GM18502 (cell line): ENCODE measurements at regions not wholly inside any gene's neighbourhood (a gene's known extent, or its start where the extent isn't known, plus 50 kb on each side); places are given as distances from the start of the nearest gene placed in this dataset.
"Not testable (repeated sequence)": the region's sequence is repeated elsewhere in the genome, so short reads cannot be mapped to it uniquely, and the experiment has no call there.

Source experiments
- ATAC-seq: cut with Tn5 transposase; IDR thresholded peaks from one replicate; pipeline ENCODE4 v1.9.1; 2021; ENCODE audit warnings: mild to moderate bottlenecking; ENCODE audit not compliant: unreplicated experiment, poor library complexity

DNA sequence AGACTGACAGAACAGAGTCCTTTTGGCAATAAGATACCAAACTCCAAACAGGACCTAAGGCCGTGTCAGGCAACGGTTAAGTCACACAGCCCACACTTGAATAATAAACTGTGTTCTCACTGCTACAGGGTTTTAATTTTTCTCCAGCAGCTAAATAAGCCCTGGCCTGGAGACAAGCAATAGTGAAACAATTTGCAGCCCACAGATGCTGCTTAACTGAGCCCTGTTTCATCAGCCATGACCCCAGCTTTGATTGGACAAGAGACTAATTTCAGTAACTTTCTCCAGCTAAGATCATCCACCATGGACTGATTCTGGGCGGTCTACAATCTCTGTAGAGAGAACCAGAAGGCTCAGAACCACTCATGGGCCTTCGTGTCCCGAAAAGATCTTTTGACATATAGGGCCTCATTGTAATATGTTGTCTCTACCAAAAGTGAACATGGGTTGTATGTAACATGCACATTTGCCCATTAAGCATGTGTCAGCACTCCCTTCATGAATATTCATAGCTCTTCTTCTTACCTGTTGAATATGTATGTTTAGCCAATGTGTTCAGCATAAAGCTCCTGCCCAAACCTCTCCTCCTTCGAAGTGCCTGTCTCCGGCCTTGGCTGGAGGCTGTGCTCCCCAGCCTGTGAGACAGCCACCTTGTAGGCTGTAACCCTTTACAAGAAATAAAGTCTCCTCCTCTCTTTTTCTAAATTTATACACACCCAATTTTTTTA lies 223.1 kb upstream of the AKR1E2 start:
- no peak for ATAC-seq

DNA sequence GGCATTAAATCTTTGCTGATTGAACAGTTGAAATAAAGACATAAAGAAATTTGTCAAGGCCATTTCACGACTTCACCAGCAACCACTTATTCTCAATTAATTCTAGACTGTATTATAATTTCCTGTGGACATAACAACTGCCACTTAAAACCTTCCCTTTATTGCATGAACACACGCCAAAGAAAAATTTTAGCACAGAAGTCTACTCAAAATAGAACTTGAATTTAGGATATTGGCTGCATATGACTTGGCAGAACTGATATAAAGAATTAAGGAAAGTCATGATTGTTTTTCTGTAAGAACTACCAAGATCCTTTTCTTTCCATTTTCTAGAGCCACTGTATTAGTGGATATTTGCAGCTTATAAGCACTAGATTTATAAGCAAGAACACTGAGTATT lies 226.5 kb upstream of the AKR1E2 start:
- ATAC-seq = no peak

DNA sequence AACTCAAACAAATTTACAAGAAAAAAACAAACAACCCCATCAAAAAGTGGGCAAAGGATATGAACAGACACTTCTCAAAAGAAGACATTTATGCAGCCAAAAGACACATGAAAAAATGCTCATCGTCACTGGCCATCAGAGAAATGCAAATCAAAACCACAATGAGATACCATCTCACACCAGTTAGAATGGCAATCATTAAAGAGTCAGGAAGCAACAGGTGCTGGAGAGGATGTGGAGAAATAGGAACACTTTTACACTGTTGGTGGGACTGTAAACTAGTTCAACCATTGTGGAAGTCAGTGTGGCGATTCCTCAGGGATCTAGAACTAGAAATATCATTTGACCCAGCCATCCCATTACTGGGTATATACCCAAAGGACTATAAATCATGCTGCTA lies 228.1 kb upstream of the AKR1E2 start:
- not testable (repeated sequence) for ATAC-seq

DNA sequence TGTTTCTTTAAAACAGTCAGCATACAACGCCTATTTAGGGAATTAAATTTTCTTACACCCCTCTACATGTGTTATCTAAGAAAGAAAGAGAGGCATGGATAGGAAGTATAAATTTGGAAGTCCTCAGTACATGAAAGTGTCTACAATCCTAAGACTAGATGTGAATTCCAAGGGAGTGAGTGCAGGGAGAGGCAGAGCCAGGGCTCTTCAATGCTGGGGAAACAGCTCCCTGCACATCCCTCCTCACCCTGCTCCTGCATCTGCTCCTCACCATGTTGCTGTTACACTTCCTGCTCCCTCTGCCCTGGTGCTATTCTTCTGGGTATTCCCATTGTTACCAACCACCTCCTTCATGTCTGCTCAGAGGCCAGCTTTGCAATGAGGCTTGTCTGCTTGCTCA lies 229.1 kb upstream of the AKR1E2 start:
- ATAC-seq = no peak

DNA sequence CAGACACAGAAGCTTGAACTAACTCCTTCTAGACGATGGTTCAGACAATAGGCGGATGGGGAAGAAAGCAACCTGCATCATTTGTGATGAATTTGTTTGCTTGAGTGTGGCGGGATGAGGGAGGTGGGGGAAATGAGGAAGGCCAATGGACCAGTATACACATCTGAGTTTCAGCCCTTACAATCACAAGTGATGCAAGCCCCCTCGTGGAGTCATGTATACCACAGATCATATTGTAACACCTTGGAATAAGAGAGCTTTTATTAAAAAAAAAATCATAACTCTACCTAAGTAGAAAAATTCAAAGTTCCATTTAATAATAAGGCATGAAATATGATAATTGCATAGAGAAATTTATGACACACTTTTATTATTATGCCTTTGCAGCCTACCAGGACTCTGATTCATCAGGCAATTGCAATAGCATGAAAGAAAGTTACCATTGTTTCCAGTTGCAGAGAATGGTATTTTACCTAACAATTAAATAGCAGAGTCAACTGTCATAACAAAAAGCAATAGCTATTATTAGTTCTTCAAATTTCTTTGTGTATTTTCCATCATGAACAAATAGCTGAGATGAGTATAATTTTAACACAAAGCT lies 230.2 kb upstream of the AKR1E2 start:
- no peak for ATAC-seq

DNA sequence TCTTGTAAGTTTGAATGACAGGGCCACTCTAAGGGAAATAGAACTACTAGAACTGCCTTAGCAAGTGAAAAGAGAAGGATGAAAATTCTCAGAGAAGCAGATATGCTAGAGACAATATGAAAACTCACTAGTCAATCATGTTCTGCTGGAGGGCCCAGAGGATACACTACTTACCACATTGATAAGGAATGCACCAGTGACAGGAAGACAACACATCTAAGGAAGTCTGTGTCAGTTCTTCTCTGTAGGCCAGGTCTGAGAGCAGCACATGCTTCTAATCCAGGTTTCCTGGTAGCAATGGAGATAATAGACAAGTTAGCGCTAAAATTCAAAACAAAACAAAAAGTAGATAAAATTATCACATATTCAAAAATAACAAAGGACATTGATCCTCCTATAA lies 235.2 kb upstream of the AKR1E2 start:
- ATAC-seq = no peak

DNA sequence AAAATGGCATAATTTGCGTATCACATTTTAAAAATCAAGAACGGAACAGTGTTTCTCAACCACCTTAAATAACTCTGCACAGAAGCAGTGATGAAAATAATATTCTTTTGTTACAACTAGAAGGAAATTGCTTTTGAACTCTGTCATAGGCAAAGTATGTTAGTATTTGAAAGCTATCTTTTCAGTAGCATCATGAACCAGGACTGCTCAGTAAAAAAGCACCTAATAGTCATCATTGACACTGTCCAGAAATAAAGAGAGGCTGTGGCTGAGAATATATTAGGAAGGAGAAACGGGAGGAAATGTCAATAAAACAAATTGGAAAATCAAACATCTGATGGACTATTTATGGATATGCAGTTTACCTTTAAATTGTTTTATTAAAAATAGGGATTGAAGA lies 237.2 kb upstream of the AKR1E2 start:
- ATAC-seq = no peak

DNA sequence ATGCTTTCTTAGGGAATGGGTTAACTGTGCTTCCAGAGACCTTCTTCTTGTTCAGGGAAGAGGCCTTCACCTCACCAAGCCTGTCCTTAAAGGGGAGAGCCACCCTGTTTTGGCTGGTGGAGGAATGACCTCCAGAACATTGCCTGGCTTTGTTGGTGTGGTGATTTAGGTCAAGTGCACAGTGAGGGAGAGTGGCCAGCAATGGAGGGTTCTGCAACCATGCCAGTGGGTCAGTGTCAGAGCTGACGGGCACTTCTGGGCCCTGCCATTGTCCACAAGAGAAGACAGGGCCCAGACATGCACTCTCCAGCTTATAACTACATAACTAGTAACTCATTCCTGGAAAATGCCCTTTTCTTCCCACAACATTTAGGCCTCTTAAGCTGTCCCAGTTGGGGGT lies 238.5 kb upstream of the AKR1E2 start:
- ATAC-seq = no peak

DNA sequence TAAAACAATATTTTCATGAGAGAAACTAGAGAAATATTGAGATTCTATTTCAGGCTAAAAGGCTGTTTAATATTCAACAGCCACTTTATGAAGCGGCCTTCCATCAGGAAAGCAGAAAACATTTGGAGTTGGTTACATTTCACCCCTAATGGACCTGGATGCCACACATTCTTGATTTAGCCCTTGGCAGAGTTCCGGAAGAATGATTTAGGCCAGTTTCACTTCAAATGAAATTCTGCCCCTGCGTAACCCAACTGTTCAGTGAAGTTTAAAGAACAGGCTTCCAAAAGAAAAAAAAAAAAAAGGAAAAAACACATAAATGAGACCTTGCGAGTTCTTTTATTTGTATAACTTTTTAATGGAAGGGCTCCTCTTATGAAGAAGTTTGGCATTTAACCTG lies 239.2 kb upstream of the AKR1E2 start:
- no peak for ATAC-seq

DNA sequence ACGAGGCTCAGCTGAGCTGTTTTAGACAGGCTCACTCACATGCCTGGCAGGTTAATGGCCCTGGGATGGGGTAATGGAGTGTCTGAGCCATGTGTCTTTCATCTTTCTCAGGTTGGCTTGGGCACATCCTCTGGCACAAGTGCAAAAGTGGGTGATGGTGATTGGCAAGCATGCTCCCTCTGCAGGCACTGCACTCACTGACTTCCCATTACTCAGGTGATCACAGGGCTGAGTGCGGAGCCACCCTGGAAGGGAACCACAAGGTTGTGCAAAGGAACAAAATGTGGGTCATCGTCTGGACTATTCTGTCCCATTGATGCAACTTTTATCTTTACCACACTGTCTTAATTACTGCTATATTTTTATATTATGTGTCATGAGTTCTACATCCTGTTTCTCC lies 244.1 kb upstream of the AKR1E2 start:
- no peak for ATAC-seq

DNA sequence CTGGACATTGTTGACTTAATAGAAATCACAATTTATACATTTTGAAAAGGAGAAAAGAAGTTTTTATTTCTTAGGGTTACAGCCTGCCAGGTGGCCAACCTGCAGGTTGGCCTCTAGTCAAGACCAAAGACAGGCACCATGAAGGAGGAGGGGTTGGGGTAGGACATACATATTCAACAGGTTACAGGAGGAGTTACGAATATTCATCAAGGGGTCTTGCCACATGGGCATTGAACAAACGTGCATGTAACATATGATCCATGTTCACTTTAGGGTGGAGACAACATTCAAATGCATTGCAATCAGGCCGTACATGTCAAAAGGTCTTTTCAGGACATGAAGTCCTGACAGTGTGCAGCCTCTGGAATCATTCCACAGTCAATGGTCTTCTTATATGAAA lies 246.2 kb upstream of the AKR1E2 start:
- ATAC-seq = no peak

DNA sequence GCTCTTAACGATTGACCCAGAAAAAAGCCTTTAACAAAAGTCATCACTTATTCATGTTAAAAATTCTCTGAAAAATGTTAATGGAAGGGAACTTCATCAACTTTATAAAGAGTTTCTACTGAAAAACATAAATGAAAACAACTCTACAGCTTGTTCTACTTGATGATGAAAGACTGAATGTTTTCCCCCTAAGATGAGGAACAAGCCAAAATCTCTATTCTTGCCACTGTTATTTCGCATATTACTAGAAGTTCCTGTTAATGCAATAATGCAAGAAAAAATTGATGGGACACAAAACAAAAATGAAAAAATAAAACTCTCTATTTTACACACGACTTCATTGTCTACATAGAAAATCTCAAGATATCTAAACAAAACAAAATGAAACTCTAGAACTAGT lies 249.8 kb upstream of the AKR1E2 start:
- ATAC-seq = no peak

DNA sequence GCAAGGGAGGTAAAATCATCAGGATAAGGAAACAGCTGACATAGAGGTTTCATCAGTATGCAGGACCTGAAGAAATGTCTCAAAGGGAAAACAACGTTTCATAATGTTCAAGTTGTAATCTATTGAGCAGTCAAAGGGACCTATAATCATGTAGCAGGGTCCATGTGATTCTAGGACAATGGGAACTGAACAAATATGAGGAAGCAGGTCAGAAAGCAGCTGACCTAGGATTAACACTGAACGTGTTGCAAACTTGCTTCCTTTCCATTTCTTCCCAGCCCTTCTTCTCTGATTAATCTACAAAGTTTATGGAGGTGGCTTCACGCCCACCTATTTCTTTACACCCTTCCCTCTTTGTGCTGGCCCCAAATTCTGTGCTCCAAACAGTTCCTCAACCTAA lies 256.9 kb upstream of the AKR1E2 start:
- no peak for ATAC-seq

DNA sequence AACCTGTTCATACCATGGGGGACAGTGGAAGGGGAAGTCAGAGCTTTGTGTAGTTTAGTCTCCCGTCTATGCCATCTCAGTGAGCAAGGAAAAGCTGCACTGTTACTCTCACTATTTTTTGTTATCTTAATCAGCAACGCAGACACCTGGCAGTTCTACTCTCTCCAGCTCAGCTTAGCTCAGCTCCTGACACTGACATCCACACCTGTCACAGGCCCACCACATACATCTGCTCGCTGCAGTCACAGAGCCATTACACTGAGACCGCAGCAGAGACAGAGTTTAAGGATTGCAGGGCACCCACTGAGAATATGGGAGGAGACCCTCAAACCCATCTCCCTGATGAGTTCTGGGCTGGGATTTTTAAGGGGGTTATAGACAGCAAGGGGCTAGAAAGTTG lies 257.3 kb upstream of the AKR1E2 start:
- no peak for ATAC-seq

DNA sequence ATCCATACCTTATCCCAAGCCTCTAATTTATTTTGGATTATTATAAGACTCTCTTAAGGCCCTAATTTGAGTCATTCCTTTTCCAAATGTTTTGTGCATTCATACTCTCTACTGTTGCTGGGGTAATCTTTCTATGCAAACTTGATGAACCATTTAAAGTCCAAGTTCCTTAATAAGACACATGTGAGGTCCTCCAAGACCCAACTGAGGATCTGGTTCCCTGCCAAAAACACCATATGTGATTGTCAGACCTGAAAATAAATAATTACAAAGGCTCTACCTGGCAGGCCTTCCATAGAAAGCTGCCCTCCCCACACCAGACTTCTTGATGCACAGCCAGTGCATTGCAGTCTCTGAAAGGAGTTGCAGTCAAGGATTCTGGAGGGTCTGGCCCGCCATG lies 257.9 kb upstream of the AKR1E2 start:
- ATAC-seq = no peak

DNA sequence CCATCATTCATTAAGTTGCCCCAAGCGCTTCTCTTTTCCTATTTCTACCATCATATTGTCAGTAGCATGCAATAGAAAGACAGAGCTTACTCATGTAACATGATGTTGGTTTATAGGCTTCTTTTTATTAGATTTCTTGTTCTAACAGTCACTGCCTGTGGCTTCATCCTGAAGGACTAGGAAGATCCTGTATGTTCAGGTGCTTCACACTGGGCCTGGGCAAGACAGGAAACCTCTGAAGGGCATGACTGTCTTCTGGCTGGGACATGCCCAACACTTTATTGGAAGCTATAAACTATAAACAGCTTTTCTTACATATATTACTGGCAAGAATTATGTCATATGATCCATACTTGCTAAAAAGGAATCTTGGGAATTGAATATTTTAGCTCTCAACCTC lies 258.4 kb upstream of the AKR1E2 start:
- no peak for ATAC-seq

DNA sequence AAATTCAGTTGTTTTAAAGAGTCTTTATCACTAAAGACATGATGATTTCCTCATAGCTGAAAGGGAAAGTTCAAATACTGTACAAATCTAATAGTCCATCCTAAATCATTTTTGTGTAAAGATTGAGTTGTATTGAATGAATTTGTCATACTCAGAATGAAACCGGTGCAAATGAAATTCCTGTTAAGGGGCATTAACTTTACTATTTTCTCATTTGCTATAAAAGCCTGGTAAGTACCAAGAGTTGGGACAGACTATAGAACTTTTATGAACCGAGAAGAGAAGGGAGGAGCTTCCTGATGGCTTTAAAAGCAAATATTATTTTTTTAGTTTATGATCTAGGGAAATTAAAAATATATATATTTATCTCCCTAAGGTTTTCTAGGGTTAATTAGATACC lies 260.0 kb upstream of the AKR1E2 start:
- ATAC-seq = no peak

DNA sequence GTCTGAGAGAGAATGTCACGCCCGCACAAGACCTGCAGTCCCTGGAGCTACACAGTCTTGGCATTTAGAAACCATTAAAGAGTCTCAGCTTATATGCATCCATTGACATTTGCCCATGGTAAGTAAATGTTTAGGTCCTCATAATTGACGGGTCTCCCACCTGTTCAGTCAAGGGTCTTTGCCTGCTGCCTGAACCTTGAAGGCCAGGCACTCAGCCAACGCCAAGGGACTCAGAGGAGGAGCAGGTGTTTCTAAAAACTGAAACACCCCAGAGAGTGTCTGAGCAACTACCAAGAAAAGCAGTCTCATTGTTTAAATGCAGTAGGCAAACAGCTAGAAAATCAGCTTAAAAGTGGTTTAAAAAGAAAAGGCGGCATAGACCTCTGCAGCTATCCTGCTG lies 264.7 kb upstream of the AKR1E2 start:
- ATAC-seq = no peak

DNA sequence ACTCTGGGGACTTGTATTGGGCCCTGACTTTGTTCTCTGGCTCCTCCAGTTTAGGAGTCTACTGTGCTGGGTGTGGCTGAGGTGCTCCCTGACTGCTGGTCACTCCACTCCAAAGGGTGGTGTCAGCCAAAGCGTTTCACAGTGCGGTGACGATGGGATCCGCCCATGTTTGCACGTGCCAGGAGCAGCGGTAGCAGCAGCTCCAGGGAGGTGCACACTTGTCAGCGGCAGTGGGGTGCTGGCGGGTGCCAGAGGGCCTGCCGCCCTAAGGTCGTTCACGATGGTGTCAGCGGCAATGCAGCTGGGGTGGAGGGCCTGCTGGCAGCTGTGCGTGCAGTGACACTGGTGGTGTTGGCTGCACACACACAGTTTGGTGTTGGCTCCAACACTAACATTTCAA lies 268.5 kb upstream of the AKR1E2 start:
- ATAC-seq = no peak

DNA sequence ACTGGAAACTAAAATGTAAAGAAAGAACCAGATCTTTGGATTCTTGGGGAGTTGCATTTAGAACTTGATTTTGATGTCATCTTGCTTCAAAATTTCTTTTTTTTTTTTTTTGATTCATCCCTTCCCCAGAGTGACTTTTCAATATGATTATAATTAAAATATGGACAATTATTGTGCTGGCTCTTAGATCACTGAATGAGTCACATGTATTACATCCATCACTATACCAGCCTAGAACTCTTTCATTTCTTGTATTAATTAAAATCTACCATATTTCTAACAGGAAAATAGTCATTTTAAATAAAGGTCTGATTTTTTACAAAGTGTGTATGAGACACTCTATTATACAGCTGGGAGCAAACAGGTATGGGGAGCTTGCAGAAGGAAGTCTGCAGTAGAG lies 269.5 kb upstream of the AKR1E2 start:
- ATAC-seq = no peak

DNA sequence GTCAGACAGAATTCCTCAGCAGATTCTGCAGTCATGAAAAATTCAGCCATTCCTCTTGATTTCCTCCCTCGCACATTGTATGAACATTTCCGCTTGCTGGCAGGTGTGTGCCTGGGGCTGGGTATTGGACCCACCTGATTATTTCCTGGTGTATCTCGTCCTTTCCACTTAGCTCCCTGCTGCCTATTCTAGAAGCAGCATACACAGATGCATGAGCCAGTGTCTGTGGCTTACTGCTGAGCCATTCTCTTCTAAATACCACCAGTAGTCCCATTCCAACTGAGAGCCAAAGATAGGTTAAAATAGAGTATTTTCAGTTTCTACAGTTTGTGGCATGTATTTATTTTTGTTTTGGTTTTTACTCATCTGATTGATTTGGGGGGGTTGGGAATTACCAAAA lies 270.1 kb upstream of the AKR1E2 start:
- ATAC-seq = no peak

DNA sequence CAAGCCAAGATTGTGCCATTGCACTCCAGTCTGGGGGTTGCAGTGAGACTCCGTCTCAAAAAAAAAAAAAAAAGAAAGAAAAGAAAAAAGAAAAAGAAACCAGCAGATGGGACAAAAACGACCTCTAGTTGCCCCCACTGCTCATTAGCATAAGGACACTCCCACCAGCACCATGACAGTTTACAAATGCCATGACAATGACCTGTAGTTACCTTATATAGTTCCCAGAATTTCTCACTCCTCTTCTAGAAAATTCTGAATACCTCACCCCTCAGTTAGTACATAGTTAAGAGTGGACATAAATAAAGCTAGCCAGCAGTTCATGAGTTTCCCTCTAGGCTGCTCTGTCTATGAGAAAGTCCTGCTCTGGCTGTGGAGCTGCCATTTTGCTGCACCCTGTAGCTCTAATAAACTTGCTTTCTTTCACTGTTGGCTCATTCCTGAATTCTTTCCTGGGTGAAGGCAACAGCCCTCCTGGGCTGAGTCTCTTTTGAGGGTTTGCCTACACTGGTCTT lies 276.8 kb upstream of the AKR1E2 start:
- ATAC-seq = no peak
